Dedifferentiated amniotic fluid mesenchymal stem cell (primary cell): ENCODE measurements at regions not wholly inside any gene's neighbourhood (a gene's known extent, or its start where the extent isn't known, plus 50 kb on each side); places are given as distances from the start of the nearest gene placed in this dataset.

Experiments used
- DNase-seq: peaks from one replicate; pipeline ENCODE4 v3.0.0-alpha.2; 2016; ENCODE audit errors: extremely low spot score

DNA sequence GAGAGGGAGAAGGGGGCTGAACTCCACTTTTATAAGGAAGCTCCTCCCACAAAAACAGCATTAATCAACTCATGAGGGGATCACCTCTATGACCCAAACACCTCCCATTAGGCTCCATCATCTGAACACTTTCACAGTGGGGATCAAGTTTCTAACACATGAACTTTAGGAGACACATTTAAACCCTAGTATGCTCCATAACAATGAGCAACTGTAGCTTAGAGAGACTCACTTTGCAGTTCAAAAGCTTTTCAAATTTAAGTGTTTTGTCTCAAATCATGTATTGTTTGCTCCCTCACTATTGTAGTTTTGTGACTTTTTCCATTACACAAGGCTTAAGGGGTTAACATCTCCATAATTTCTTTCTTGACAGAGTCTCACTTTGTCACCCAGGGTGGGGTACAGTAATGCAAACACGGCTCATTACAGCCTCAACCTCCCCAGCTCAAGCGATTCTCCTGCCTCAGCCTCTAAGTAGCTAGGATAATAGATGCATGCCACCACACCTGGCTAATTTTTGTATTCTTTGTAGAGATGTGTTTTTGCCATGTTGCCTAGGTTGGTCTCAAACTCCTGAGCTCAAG lies 352.7 kb upstream of the CDH20 start:
- DNase-seq = no peak

DNA sequence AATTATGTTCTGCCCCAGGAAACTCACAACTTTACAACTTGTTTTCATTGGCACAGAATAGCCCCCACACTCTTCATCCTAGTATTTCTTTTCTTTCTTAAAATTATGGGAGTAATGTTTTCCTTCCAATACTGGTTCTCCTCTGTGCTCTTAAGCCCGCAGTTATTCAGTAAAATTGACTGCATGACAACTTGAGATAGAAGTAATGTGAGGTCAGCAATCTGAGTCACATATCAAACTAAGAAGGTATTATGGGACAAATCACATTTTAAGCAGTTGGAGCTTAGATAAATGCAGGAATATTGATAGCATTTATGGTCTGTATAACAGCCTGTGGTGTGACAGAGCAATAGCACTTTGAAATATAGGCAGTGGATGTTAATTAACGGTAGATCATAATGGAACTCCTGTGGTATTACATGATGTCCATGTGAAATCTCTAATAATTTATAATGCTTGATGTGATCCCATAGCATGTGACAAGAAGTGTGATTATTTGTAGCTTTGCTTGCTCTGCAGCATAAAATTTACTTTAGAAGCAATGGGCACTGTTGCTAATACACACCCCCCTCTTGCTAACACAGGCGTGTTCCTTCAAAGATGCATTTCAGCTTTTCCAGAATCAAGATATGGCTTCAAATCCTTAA lies 351.4 kb upstream of the CDH20 start:
- no peak for DNase-seq

DNA sequence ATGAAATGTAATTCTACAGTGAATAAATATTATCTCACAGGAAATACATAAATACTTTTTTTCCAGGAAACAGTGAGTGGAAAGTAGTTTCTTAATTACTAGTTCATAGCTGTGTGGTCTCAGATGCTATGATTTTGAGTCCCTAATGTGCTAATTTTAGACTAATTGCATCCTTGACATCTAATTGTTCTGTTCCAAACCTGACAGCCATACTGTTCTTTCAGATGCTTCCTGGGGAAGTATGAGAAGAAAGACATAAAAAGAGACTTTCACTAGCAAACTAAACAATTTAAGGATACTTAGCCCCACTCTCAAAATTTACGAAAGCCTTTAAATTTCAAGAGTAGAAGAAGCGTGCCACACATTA lies 350.9 kb upstream of the CDH20 start:
- DNase-seq = no peak

DNA sequence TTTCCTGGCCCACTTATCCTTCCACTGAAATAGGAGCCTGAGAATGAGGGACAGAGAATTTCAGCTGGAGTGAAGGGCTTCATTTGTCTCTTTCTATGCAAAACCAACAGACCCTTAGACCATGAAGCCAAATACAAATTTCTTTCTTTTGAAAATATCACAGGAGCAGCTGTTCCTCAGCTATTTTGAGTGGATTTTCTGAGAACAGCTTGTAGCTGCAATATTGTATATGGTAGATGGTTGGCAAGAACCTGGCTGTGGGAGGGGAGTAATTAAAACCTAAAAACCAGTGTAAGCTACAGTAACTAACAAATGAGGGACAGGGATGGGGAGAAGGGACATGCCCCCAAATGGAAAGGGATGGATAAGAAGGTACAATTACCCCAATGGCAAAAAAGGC lies 350.3 kb upstream of the CDH20 start:
- no peak for DNase-seq

DNA sequence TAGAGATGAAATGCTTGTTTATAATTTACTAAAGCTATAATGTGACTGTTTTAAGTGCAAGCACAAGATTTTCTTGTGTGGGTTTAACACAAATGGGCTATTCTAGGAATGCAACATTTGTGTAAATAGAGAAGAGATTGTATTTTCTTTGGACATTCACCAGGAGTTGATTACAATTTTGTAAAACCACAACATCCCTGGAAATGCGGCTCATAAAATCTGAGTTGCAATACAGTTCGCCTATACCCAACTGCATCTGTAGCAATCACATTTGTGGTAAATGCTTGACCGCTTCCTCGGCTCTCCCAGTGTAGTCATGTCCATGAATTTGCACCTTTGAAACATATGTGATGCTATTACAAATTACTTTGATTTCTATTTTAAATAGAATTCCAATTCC lies 348.7 kb upstream of the CDH20 start:
- peak; percentile 93 for DNase-seq

DNA sequence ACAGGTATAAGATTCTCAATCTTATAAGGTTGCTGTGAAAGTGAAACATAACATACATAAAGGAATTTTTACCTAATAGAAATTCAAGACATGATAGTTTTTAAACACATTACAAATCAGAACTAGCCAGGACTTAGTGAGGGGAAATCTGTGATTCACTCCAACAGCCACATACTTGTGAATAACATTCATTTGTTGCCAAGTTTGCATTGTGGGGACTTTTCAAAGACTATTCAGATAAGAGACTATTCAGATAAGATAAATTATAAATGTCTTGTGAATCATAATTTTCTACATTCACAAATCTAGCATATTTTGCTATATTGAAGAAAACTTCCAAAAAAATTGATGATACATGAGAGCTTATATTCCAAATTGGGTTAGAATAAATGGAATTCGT lies 345.3 kb upstream of the CDH20 start:
- DNase-seq = no peak

DNA sequence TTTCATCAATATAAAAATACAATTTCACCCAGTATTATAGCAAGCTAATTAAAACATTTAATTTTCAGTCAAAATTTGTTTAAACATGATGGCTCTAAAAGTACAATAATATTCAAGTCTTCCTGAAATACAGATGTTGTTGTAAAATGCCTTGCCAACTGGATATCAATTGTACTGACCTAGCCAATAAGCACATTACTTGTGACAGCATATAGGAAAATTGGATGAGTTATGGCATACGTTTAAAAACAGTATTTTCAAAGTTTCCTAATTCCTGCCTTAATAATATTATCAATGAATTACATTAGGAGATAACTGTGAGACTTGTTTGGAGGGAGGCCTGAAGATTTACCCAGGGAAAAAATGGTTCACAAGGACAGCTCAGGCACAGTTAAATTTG lies 336.9 kb upstream of the CDH20 start:
- no peak for DNase-seq

DNA sequence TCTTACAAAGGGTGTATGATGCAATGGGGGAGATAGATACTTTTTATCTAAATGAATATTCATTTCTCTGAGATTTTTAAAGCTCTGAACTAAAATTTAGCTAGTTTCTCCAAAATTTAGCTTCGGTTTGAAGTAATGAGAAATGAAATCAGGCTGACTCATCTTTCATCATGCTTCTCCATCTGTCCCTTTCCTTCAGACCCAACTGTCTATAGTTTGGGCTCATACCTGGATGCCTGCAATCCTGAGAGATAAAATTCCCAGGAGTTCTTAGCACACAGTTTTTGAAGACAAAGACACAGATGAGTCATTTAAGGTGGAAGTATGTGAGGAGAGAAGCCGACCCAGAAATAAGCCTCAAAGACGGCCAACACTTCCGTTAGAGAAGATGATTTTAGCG lies 336.4 kb upstream of the CDH20 start:
- DNase-seq = no peak

DNA sequence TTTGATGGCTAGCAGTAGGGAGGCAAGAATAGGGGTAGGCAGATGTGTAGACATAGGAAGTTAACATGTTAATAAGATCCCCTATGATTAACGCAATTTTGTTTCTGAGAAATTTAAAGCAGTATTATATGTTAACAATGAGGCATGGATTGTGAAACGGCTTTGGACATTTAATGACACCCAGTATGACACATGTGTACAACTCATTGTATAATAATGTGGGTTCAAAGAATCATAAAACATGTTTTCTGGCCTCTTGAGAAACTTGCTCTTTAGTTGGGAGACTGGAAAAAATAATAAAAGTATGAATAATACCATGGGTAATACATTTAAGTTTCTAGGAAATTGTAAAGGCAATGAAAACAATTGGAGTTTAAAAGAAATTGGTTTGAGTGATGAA lies 332.1 kb upstream of the CDH20 start:
- no peak for DNase-seq

DNA sequence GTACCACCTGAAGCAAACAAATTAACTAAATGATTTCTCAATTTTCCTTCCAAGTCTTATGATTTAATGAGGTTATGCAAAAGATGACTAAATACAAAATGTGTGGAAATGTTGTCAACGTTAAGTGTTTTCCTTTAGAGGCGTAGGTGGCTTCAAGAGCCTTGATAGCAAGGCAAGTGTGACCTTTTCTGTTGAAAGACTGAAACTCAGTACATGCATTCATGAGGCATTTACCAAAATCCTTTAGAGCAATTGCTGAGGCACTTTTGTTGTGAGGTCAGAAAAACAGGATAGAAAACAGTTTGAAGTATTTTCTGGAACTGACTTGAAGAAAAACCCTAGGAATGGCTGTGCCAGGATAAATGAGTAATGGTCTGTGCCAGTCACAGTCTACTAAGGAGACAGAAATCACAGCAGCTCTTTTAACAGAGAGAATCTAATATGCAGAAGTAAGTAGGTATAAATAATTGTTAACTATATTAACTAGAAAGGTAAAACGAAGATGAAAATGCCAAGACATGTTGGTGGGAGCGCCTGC lies 326.5 kb upstream of the CDH20 start:
- DNase-seq = no peak

DNA sequence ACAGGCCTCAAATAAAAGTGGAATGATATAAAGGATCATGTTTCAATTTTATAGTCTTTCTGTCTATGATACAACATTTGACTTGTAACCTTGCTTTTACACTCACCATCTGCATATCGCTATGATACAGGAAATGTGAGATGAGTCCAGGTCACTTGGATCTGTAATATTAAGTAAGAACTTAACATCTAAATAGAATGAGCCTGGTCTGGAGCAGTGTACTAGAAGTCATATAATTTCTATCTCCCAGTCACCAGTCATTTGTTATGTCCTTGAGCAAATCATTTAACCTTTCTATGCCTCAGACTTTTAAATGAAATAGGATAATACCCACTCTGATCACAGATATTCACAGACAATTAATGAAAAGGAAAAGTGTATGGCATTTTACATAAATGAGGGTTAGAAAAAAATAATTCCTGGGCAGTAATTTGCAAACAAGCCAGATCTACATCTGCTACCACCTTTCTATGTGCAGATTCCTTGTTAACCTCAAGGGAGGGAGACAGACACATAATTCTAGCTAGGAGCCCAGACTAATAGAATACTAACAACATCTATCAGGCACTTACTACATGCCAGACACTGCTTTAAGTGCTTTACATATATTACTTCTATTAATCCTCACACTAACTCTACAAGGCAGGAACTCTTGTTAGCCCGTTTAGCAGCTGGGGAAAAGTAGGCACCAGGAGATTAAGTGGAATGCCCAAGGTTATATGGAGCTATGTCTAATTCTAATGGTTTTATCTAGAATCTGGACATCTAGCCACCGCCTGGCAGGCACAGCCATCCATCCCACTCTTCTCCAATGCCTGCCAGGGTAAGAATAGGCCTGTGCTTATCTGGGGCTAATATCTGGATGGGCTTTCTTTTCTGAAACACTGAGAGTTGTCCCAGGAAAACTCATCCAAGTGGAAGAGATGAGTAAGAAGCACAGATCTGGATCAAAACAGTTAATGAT lies 313.6 kb upstream of the CDH20 start:
- DNase-seq = no peak

DNA sequence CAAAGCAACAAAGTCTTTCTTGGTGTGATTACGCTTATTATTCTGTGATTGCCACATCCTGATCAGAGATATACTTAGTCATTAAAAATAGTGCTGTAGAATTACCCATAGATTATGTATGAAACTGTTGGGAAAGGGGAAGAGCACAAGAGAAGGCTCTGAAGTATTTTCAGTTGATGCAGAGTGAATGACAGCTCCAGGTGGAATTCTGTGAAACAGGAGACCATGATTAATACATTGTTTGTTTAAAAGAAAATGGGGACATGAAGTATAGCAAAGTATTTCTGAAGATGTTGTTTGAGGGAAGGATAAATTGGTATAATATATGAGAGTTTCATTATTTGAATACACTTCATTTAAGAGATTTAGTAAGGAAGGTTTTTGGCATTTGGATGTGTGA lies 307.6 kb upstream of the CDH20 start:
- no peak for DNase-seq

DNA sequence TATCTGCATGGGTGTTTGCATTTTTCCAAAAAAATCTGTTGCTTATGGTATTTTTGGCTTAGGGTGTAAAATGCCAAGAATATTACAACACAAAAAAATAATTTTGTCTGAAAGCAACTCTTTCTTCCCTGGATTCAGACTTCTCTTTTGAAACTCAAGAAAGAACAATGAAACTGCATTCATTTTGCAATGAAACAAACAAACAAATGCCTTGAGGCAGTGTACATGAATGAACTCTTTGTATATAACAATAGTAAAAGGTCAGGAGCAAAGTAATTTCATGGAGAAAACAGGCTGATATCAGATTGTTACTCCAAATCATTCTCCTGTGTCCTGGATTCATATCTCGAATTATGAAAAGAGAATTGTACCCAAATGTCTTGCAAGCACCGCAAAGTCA lies 301.6 kb upstream of the CDH20 start:
- no peak for DNase-seq

DNA sequence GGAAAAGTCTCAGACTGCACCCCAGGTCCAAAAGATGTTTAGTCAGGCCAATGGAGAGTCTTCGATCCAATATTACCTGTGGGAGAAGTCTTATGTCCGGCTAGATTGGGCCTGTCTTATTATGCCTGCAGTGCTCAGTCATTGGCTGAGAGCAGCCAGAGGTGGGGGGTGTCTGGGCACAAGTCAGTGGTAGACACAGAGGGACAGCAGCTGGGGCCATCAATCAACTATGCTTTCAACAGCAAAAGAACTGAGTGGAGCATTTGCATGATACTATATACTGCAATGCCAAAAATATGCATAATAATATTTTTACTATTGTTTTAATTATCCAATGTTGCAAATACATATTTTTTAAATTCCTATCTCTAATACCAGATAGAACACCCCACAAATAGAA lies 298.6 kb upstream of the CDH20 start:
- DNase-seq = no peak

DNA sequence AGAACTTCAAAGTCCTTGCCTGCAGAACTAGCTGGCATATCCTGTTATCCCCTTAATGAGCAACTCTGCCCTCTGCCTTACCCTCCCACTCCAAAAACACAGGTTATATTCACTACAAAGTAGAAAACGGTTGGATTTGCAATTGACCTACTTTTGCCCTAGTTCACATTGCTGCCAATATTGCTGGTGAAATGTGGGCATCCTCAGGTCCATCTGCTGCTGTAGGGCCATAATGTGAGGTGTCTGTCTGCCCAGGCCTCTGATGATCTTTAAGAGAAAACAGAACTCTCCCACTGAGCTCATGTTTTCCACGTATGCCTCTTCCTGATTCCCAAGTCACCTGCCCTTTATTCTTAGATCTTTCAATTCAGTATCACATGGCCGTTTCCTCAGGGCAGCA lies 294.0 kb upstream of the CDH20 start:
- no peak for DNase-seq

DNA sequence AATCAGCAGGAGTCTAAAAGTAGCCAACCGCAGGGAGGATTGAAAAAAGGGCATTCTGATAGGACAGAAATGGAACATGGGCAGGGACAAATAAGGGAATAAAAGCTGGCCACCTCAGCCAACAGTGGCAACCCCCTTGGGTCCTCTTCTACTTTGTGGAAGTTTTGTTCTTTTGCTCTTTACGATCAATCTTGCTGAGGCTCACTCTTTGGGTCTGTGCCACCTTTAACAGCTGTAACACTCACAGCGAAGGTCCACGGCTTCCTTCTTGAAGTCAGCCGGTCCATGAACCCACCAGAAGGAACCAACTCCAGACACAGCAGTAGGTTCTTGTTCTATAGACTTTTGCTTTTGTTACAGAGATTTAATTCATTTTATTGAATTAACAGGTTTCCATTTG lies 285.4 kb upstream of the CDH20 start:
- no peak for DNase-seq

DNA sequence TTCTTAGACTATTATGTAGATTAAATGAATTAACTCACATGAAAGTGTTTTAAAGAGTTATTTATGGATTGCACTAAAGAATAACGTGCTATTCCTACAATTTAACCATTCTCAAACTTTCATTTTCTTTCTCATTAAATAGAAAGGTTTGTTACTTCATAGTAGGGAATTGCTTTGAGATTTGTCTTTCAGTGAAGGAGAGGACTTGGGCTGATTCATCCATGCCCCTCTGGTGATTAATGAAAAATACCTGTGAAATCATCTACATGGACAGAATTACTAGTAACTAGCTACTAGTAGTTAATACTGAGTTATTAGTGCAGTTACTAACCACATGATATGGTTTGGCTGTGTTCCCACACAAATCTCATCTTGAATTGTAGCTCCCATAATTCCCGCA lies 275.8 kb upstream of the CDH20 start:
- DNase-seq = no peak

DNA sequence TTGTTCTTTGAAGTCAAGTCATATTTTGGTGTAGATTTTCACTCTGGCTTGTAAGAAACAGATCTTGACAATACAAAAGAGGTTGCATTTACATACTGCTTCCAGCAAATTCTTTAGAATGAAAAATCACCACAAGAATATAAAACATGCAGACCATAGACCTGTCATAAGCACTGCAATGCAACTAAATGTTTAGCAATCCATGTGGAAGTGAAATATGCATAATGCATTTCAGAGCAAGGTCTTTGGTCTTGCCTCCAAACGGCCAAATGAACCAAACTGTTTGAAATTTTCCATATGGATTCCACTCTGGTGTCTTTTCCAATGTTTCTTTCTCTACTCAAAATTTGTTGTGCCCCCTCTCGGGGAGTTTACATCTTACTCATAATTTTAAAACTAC lies 271.0 kb upstream of the CDH20 start:
- peak; percentile 26 for DNase-seq

DNA sequence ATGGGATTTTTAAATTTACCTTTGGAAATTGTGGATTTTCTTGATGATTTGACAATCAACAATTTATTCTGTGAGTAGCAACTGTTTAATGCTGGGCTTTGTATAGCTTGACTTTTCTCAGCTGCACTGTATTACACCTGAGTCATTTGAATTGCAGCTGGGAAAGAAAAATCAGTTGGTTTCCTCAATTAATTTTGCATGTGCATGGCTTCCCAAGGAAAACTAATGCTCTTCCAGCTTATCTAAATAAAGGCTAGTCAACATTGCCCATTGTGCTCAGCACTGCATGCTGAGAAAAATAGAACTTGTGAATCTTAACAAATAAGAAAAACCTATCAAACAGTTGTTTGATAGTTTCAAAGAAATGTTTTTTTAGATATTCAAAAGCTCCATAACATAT lies 268.3 kb upstream of the CDH20 start:
- no peak for DNase-seq

DNA sequence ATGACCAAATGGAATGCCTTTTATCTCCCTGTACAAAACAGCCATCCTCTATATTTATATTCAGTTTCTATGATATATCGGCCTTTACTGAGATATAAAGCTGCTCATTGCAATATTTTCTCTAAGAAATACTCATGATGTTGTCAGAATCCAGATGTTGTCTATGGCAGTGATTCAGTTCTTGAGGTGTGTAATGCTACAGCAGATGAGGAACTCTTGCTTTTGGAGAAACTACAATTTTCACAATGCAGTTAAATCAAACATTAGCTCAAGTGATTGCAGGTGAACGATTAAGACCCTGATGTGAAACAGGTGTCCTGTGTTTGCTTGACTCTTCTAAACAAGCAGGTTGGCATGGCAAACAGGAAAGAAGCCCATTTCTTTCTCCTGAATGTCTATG lies 256.2 kb upstream of the CDH20 start:
- DNase-seq = no peak

DNA sequence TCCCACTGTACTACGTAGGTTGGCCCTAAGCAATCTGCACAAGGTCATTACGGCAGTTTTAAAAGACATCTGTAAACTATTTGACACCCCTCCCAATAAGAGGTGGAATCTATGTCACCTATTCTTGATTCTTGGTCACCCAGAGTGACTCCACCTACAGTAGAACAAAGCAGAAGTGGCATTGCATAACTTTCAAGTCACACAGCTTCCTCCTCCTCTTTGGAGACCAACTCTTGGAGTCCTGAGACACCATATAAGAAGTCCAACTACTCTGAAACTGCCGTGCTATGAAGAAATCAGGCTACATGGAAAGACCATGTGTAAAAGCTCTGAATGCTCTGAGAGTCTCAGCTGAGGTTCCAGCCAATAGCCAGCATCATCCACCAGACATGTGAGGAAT lies 253.5 kb upstream of the CDH20 start:
- DNase-seq = no peak

DNA sequence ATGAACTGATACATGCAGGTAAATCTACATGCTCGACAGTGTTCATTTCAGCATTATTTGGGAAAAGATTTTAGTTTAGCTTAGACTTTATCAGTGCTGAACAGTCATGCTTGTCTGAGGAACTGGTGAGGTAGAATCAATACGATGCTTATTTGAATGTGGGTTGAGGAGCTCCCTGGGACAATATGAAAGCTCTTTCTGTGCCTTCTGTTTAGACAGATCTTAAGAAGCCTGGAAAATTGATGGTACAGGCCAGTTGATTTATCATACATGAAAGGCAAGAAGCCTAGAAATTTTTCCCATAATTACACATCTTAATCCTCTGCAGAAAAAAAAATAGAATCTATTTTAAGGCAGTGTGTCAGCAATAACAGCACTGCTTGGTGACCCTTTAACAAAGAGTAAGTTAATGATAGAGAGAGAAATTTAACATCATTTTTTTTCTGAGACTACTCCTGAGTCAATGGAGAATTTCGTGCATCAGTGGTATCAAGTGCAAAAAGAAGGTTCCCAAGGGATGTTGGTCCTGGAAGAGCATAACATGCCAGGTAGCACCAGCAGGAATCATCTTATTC lies 252.2 kb upstream of the CDH20 start:
- DNase-seq = no peak
